Psoas muscle (tissue), 7 donors: ENCODE measurements at regions not wholly inside any gene's neighbourhood (a gene's known extent, or its start where the extent isn't known, plus 50 kb on each side); places are given as distances from the start of the nearest gene placed in this dataset.

Experiments used
- ATAC-seq, 4 donors: fragments of 200-7000 bp; cut with Tn5 transposase; one replicate each; pipeline ENCODE4 v1.9.1; 2020; ENCODE audit warnings: moderate library complexity in 3 of 4, mild to moderate bottlenecking in 2 of 4
- DNase-seq, 2 donors: peaks; one replicate each; pipeline ENCODE4 v3.0.0-alpha.2; 2020
- H3K27ac ChIP-seq: fragments of 200-600 bp; one replicate; pipeline ENCODE4 v1.8.0; 2022
- H3K27me3 ChIP-seq, 3 donors: fragments of 200-600 bp in 1 of 3; one replicate each; pipeline versions ENCODE4 v1.6.1 to v1.8.0; 2013 to 2022; ENCODE audit warnings: low read length in 2 of 3, mild to moderate bottlenecking in 2 of 3, moderate library complexity in 1 of 3; ENCODE audit not compliant: insufficient read depth in 3 of 3
- H3K36me3 ChIP-seq, 2 donors: fragments of 200-600 bp in 1 of 2; one replicate each; pipeline versions ENCODE4 v1.6.1 to v1.8.0; 2013 to 2022; ENCODE audit warnings: low read depth in 1 of 2, mild to moderate bottlenecking in 1 of 2, moderate library complexity in 1 of 2; ENCODE audit not compliant: insufficient read depth in 1 of 2
- H3K4me1 ChIP-seq: fragments of 200-600 bp; one replicate; pipeline ENCODE4 v1.8.0; 2022
- H3K4me3 ChIP-seq: fragments of 200-600 bp; one replicate; pipeline ENCODE4 v1.8.0; 2022; ENCODE audit warnings: mild to moderate bottlenecking
- H3K9me3 ChIP-seq: fragments of 200-600 bp; one replicate; pipeline ENCODE4 v1.8.0; 2022
- WGBS, 3 donors: extraction: QIAGEN DNeasy Blood & Tissue Kit; methylation state at CpG; one replicate each; pipeline versions ENCODE4 v1.1.6 to v1.1.7; 2013; 5-methylcytosine and 5-hydroxymethylcytosine counted together
- intact Hi-C, 2 donors: fragments of 100-400 bp; cut with DNase I; formaldehyde crosslinking; loops; one replicate each; pipeline versions ENCODE4 v1.11.0 to v1.14.2; 2022
- TF ChIP-seq, protein P1 (sequence below): fragments of 200-600 bp; IDR thresholded peaks from one replicate; pipeline ENCODE4 v1.8.0; 2022; ENCODE audit warnings: antibody characterized with exemption
- donor health status: healthy with polysubstance abuse.
- donor health status: DM: no; HTN: no; CAD: no; lungs with moderate emphysema.
- donor health status: Bipolar disorder and iron deficiency.
- donor health status: healthy.
- donor health status: DM: yes; HTN: yes; CAD: no.
- donor health status: DM: no; HTN: no; CAD: no.
- donor health status: DM: yes; HTN: yes; CAD: no.

DNA sequence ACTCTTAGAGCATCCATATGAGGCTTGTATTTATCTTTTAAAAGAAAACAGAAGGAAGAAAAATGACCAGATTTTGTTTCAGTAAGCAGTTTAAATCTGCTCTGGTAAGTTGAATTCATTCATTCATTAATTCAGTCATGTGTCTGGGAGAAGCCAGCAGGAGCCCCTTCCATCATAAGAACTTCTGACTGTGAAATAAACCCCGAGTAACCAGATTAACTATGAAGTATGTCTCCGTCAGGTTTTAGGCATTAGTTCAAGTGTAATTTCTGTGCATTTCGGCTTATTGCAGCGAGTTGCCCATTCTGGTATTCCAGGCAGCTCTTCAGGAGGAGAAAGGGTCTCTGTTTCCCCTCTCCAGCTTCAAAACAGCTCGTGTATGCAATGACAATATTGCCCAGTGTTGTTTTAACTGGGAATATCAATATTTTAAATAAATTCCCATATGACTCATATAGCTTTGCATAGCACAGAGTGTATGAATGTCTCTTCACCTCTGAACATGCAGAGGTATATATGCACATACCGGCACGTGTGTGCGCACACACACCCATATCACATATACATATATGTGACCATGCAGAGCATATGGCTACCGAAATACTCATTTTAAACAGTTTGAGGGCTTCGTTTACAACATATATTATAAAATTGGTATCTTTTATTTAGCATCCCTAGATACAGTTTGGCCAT lies 255.3 kb downstream of the BCOR start:
- no peaks in the 10 kb centered on the region for H3K9me3 ChIP-seq
- ATAC-seq (no peak), DNase-seq (no peak)
- H3K27me3 ChIP-seq = peaks cover 0 to 12% (median 0%) of the 10 kb centered on the region in 3 donors
- 78 to 95% (median 93%) methylated on average over 10 of the region's 10 CpGs for WGBS, 3 donors
- no peaks in the 10 kb centered on the region for H3K36me3 ChIP-seq
- intact Hi-C loops = no loop called here
- no peak overlapping the region for H3K4me3 ChIP-seq
- H3K4me1 ChIP-seq = no peaks in the 10 kb centered on the region
- H3K27ac ChIP-seq = no peak overlapping the region
- TF ChIP-seq, protein P1, sequence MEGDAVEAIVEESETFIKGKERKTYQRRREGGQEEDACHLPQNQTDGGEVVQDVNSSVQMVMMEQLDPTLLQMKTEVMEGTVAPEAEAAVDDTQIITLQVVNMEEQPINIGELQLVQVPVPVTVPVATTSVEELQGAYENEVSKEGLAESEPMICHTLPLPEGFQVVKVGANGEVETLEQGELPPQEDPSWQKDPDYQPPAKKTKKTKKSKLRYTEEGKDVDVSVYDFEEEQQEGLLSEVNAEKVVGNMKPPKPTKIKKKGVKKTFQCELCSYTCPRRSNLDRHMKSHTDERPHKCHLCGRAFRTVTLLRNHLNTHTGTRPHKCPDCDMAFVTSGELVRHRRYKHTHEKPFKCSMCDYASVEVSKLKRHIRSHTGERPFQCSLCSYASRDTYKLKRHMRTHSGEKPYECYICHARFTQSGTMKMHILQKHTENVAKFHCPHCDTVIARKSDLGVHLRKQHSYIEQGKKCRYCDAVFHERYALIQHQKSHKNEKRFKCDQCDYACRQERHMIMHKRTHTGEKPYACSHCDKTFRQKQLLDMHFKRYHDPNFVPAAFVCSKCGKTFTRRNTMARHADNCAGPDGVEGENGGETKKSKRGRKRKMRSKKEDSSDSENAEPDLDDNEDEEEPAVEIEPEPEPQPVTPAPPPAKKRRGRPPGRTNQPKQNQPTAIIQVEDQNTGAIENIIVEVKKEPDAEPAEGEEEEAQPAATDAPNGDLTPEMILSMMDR = no peak

DNA sequence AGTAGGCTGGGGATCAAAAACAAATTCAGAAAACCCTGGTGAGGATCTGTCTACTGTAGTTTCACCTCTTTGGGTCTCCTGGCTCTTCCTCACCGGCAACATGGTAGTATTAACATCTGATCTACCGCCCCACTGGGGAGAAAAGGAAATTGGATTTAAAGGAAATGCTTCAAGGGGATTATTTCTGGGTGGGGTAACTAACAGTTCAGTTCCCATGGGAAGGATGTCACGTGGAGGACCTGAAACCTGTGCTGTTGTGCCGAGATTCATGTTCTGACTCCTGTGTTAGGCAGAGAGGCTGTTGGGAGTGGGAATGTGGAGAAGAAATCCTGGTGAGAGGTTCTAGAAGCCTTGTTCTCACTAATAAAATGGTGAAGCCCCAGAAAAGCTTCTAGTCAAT lies 254.4 kb downstream of the BCOR start:
- Histone ChIP-seq H3K27ac (no peak overlapping the region), H3K36me3 (no peaks in the 10 kb centered on the region), H3K4me1 (no peaks in the 10 kb centered on the region), H3K27me3 (peaks cover 0 to 12% (median 0%) of the 10 kb centered on the region in 3 donors), H3K9me3 (no peaks in the 10 kb centered on the region), H3K4me3 (no peak overlapping the region)
- intact Hi-C loops = no loop called here
- 59 to 63% (median 62%) methylated on average over 4 of the region's 4 CpGs for WGBS, 3 donors
- ATAC-seq = no peak
- no peak for DNase-seq
- TF ChIP-seq, protein P1 = no peak

DNA sequence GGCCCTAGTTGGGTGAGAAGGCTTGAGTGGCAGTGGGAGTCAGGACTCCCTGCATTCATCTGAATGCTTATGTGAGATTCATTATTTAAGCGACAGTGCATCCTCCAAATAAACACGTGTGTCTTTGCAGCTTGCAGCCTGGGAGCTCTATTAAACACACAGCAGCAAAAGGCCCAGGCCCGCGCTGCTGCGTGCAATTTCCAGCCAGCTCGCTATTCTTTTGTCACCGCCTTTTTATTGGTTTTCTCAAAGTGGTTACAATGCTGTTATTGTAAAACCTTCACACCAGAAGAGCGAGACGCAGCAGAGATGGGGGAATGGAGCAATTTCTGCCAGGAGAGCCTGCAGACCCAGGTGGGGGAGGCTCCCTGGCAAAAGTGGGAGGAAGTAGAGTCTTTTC lies 252.5 kb downstream of the BCOR start:
- Histone ChIP-seq H3K27me3 (peaks cover 0 to 7% (median 0%) of the 10 kb centered on the region in 3 donors), H3K9me3 (no peaks in the 10 kb centered on the region), H3K27ac (no peak overlapping the region), H3K4me3 (no peak overlapping the region), H3K4me1 (no peaks in the 10 kb centered on the region), H3K36me3 (no peaks in the 10 kb centered on the region)
- no peak for DNase-seq
- TF ChIP-seq, protein P1 = no peak
- ATAC-seq = no peak
- intact Hi-C loops = no loop called here
- 87 to 98% (median 91%) methylated on average over 9 of the region's 9 CpGs for WGBS, 3 donors

DNA sequence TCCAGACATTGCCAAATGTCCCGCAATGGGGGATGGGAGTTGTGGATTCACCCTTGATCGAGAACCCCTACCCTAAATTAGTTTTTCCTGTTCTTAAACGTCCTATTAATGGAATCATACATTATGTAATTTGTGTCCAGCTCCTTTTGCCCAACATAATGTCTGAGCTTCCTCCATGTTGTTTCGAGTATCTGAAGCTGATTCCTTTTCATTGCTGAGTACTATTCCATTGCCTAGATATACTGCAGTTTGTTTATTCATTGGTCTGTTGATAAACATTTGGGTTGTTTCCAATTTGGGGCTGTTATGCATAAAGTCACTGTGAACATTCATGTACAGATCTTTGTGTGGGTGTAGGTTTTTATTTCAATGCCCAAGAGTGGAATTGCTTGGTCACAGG lies 251.3 kb downstream of the BCOR start:
- no peaks in the 10 kb centered on the region for H3K36me3 ChIP-seq
- 83 to 96% (median 95%) methylated on average over 4 of the region's 4 CpGs for WGBS, 3 donors
- H3K9me3 ChIP-seq = no peaks in the 10 kb centered on the region
- H3K4me3 ChIP-seq = no peak overlapping the region
- H3K4me1 ChIP-seq = no peaks in the 10 kb centered on the region
- H3K27me3 ChIP-seq = peaks cover 0 to 5% (median 0%) of the 10 kb centered on the region in 3 donors
- ATAC-seq (no peak), DNase-seq (no peak)
- no peak overlapping the region for H3K27ac ChIP-seq
- intact Hi-C loops = no loop called here
- TF ChIP-seq, protein P1 = no peak

DNA sequence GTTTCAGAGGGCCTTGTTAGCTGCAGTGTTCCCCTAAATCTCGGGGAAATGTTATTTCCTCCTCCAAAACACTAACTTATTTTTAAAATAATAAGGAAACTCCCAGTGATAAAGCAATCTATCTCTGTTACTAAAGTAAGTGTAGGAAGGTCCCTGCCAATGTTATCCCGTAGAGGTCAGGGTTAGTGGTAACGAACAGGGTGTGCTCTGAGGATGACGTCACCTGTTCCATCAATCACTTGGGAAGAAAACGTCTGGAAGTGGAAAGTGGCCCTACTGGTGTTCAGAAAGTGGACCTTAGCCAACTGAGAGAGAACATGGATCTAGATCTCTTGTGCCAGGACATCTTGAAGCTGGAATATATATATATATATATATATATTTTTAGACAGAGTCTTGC lies 249.5 kb downstream of the BCOR start:
- Histone ChIP-seq H3K9me3 (no peaks in the 10 kb centered on the region), H3K4me1 (no peaks in the 10 kb centered on the region), H3K27me3 (peaks cover 0 to 10% (median 0%) of the 10 kb centered on the region in 3 donors), H3K27ac (no peak overlapping the region), H3K4me3 (no peak overlapping the region), H3K36me3 (no peaks in the 10 kb centered on the region)
- peak in 2 of 4 donors; percentile 44 to 60 for ATAC-seq
- TF ChIP-seq, protein P1 = no peak
- 13 to 25% (median 15%) methylated on average over 5 of the region's 5 CpGs for WGBS, 3 donors
- no peak for DNase-seq
- intact Hi-C loops = no loop called here
